NOMO-1 treated with DMSO at 0.1 percent for 48 hours (cell line): ENCODE measurements at regions not wholly inside any gene's neighbourhood (a gene's known extent, or its start where the extent isn't known, plus 50 kb on each side); places are given as distances from the start of the nearest gene placed in this dataset.

Source experiments
- DNase-seq: peaks from one replicate; lab custom pipeline; 2025; ENCODE audit not compliant: unreplicated experiment; lab: John Stamatoyannopoulos, UW

DNA sequence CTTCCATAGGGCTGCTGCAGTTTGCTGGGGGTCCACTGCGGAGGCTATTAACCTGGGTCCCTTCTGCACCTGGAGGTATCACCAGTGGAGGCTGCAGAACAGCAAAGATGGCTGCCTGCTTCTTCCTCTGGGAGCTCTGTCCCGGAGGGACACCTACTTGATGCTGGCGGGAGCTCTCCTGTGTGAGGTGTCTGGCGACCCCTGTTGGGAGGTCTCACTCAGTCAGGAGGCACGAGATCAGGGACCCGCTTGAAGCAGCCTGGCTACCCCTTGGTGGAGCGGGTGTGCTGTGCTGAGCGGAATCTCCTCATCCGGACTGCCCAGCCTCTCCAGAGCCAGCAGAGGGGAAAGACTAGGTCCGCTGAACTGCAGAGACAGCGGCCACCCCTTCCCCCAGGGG lies 56.0 kb upstream of the CTXND1 start:
- no peak for DNase-seq

DNA sequence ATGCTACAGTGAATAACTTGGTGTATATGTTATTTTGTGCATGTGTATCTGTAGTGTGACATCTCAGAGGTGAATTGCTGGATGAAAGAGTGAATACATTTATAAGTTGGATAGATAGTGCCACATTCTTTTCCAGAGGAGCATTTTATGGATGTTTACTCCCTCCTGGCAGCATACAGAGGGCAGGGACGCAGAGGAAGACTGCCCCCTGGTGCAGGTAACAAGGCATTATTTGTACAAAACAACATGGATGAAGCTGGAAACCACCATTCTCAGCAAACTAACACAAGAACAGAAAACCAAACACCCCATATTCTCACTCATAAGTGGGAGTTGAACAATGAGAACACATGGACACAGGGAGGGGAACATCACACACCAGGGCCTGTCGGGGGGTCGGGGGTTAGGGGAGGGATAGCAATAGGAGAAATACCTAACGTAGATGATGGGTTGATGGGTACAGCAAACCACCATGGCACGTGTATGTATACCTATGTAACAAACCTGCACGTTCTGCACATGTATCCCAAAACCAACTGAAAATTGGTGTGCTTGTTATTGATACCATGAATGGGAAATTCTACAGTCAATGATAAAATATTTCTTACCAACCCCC lies 57.9 kb upstream of the CTXND1 start:
- DNase-seq = no peak

DNA sequence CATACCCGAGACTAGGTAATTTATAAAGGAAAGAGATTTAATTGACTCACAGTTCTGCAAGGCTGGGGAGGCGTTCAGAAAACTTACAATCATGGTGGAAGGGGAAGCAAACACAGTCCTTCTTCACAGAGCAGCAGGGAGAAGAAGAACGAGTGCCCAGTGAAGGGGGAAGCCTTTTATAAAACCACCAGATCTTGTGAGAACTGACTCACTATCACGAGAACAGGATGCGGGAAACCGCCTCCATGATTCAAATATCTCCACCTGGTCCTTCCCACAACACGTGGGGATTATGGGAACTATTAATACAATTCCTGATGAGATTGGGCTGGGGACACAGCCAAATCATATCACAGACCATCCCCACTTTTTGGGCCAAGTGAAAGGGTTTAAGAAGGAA lies 58.8 kb upstream of the CTXND1 start:
- DNase-seq = no peak

DNA sequence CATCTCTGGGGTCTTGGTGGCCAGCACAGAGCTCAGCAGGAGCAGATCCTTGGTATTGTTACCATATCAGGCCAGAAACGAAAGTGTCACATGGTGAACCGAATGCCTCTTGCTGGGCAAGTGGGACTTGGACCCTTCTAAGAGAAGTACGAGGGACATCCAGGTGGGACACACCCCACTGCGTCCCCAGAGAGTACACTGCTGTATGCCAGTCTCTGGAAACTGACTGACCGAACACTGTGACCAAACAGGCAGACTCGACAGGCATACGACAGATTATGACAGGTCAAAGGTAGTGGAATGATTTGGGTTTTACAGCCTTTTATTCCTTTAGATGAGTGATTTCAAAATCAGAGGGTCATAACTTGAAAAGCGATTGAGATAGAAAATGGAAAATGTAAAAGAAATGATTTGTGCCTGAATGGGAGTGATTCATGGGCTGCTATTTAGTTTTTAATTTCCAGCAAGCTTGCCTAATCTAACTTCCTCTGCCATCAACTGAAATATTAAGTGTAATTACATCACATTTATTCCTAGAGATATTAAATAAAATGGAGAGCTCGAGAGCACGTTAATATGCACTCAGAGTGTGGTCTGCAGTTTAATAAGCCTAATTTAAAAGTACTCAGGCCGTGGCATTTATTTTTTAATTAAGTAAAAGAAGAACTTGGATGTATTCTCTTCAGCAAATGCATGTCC lies 63.4 kb upstream of the CTXND1 start:
- peak; percentile 36 for DNase-seq

DNA sequence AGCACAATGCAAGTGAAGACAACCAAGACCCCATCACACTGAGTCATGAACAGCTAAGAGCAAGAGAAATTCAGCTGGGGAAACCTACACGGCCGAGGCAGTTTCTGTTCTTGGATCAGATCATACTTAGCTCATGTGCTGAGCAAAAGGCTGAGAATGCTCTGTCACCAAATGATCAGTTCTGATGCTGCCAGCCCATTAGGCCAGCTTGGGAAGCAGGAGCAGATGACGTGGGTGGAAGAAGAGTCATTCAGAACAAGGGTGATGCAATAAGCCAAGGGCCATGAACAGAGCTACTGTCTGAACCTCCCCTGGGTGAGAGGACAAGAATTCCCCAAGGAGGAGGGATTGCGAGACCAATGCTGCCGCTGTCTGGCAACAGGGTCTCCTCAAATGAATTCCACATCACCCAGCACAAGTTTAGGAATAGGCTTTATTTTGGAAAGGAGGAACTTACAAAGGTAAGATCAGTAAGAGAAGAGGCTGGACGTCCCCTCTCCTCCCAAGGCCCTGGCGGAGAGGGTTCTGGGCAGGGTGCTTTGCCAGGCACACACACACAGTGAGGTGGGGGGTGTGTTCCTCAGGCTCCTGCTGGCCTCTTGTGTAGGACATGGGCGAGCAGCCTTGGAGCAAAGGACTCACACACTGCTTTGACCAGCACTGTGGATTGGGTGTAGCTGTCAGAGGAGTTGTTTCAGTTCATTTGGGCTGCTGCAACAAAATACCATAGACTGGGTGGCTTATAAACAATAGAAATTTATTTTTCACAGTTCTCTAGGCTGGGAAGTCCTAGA lies 65.6 kb upstream of the CTXND1 start:
- DNase-seq = no peak

DNA sequence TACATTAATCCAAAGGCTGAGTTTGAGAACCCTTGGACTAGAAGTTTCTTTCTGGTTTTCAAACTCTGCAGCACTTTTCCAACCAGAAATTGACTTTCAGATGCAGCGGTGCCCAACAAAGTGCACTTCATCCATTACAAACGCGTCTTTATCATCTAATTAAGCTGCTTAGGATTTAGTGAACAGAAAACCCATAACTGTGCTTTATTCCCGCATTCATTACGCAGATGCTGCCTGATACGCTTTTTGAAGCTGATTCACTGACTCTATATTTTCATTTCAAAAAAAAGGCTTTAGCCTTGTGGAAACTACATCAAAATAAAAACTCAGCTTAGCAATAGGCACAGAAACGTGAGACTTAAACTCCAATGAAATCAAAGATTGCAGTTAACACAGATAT lies 69.8 kb upstream of the CTXND1 start:
- no peak for DNase-seq

DNA sequence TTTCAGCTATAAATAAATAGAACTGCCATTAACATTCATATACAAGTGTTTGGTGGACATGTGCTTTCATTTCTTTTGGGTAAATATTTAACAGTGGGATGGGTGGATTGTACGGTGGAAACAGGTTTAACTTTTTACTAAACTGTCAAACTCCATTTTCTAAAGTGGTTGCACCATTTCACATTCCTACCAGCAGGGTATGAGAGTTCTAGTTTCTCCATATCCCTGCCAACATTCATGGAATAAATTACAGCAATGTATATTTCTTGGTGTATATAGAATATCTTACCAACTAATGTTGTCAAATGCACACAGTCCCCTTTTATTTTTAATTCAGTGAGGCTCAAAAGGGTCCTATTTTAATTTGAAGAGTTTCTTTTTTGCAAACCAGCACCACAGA lies 71.3 kb upstream of the CTXND1 start:
- DNase-seq = no peak

DNA sequence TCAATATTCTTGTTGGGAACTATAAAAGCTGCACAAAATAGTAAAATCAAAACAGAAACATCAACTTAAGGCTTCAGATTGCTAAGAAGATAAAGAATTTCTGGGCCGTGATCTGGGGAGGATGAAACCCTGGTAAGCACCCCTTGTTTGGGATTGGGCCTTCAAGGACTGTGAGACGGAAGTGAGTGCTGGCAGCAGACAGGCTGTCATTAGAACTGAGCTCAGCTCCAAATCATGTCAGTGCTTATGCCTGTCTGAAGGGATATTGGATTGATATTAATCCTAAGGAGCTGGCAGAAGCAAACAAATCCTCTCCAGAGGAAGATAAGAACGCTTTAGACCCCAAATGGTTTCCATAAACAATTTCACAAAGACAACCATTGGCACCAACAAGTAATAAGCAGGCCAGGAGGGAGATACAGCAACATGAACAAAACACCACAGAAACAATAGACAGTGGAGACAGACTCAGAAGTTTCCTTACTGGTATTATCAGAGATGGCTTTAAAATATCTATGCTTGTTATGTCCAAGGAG lies 72.6 kb upstream of the CTXND1 start:
- DNase-seq = no peak

DNA sequence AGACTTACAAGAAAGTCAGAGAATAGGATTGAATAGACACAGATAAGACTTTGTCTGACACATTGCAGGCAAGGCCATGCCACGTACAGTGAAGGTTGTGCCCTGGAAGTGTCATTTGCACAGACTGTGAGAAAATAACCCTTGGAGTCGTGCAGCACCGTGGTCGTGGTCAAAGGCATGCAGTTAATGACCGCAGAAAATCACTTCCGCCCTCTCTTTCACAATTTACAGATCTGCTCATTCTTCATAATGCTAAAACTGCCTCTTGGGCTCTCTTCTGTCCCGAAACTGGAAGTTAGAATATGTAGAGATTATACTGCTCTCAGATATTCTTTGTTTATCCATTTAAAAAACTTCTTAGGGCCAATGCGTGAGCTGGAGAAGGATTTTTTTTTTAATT lies 73.2 kb upstream of the CTXND1 start:
- peak; percentile 94 for DNase-seq

DNA sequence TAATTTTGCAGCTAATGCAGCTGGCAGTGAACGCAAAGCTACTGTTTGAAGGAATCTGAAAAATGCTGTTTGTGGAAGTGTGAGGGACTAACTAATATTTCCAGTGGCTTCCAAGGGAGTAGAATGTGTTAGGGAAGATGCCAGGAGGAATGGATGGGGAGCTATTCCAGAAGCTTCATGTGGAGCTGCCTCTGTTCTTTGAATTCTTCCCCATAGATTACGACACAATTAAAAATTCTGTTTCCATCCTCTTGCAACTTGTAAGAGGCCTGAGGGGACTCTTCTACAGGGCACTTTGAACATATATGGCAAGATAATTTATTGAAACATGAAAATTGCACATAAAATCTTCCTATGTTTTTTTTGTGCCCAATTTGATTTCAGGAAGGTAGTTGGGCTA lies 74.3 kb upstream of the CTXND1 start:
- peak; percentile 7 for DNase-seq

DNA sequence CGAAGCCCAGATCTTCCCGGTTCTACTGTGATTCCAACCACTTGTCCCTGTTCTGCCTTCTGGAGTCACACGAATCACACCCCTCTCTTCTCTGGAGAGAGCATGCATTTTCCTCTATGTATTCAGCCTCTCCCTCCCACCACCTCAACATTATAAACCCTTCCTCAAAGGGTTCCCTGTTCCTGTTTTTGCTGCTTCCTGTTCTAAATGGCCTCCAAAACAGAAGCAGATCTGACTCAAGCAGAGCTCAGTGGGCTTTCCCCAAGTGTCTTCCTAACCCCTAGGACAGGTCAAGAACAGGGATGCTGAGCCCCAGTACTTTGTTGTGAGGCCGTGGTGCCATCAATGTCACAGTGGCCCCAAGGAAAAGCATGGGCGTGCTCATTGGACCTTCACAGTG lies 75.7 kb upstream of the ARNT2 start:
- peak; percentile 57 for DNase-seq

DNA sequence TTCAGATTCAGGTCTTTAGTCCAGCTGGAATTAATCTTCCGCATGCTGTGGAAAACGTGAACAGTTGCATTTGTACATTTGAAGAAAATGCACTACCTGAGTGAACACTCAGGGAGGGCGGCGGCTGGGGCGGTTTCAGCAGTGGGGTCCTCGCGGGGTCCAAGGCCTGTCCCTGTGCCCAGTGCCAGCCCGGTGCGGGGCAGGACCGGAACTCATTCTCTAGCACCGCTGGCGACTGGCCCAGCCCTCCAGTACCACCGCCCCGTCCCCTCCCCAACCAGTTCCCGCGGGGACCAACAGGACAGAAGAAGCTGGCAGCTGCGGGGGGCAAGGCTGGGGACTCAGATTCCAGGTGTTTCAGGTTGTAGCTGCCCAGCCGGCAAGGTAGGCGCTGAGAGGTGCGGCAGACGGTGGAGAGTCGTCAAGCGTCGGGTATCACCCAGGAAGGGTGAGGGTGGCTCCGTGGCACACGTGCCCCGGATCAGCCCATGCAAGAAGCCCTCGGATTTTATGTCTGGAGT lies 72.2 kb upstream of the ARNT2 start:
- DNase-seq = no peak

DNA sequence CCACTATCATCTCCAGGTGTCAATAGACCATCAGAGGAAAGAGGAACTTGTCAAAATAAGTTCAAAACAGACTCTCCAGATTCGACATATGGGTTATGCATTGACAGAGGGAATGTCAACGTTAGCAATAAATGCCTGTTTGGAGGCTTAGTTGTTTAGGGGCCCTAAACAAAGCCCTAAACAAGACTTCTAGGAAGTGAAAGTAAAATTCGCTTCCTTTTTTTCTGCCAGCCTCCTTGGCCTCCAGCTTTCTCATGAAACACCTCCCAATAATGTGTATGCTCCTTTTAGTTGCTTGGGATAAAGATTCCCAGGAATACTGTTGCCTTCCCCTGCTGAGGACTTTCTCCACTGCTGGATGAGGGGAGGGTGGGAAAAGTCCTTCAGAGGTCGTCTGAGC lies 70.9 kb upstream of the ARNT2 start:
- peak; percentile 60 for DNase-seq

DNA sequence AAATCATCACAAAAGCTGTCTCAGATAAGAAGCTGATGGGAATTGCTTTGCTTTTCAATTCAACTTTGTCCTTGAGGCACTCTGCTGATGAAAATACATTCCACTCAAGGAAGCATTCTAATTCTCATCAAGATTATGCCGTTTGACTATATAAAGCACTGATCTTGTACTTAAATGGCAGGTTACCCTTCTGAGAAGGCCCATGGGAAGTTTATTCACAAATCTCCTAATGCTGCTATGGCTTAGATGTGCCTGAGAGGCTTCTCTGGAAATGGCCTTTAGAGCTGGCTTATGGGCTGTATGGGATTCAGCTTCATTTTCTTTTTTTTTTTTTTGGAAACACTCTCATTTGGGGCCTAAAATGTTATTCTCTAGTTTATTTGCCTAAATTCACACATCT lies 69.7 kb upstream of the ARNT2 start:
- DNase-seq = no peak

DNA sequence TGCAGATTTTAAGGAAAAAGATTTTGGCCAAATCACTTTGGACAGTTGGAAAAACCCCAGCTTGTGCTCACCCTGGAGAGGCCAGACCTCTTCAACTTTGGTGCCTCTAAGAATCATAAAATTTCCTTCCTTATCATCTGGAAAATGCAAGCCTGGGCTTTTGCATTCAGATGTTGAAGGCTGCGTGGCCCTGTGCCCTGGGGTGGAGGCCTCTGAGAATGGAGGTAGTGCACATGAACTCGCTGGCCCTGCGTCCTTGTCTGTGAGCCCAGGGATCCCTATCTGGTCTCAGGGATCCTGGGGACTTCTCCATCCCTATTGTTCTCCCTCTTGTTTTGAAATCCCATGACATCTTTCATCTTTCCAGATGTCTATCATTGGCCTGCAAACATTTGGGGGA lies 64.6 kb upstream of the ARNT2 start:
- DNase-seq = no peak

DNA sequence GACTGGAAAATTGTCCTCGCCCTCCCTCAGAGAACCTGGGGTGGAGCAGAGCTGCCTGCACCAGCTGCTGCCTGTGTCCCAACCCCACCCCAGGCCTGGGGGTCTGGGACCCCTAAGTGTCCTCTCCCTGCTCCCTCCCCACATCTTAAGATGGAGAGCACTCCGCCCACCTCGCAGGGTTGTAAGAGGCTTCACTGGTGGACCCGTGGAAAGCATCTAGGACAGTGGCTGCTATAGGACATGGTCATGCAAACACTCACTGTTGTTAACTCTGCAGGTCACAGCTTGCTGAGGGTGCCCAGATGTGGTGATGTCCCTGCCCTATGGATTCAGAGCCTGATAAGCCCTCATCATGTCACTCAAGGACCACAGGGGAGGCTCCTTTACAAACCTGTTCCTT lies 62.0 kb upstream of the ARNT2 start:
- no peak for DNase-seq

DNA sequence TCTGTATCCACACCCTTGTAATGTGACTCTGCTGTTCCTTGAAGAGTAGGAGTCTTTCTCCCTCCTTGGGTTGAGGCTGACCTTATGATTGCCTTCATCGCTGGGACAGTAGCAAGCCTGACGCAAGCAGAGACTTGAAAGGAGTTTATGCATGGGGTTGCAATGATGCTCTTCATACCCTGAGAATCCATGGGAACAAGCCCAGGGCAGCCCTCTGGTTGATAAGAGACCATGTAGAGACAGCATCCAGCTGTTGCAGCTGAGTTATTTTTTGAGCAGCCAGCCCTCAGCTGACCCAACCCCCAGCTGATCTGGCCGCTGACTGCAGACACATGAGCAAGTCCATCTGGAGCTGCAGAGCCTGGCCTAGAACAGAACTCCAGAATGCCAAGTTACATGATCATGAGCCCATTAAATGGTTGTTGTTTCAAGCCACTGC lies 60.6 kb upstream of the ARNT2 start:
- no peak for DNase-seq

DNA sequence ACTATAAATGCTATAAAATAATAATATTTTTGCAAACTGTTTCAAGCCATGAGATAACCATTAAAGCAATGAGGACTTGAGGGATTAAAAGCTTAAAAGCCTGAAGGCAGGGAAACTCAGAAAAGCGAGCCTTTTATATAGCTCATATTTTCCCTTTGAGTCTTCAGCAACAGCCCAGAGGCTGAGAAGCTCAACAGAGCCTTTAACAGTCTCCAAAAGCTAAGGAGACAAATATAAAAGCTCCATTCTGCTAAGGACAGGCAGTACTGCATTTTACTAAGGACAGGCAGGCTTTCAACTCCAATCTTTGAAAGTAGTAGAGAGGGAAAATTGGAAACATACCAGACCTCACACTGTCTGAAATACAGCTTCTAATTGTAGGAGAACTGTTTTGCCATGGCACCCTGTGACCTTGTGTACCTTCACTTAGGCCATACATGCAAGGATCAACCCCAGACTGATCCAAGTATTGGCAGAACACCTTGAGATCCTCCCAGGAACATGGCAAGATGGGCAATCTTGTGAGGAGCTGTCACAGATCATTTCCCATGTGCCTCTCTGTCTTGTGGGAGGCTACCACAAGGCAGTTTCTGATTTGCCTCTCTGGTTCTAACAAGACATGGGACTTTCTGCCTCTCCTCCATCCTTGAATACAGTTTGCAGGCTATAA lies 53.1 kb upstream of the ARNT2 start:
- no peak for DNase-seq
